MCF 10A (cell line): ENCODE measurements at regions not wholly inside any gene's neighbourhood (a gene's known extent, or its start where the extent isn't known, plus 50 kb on each side); places are given as distances from the start of the nearest gene placed in this dataset.

ENCODE experiments used
- BruUV-seq: library from RNA; stranded (reverse); fragments of 400-500 nt; replicated peaks from 2 replicates; lab custom pipeline; 2021; lab: Mats Ljungman, UMichigan
- CTCF ChIA-PET: fragments of 300-600 bp; sonication (Branson Sonifier 250); formaldehyde crosslinking; extraction: SDS; loops from one replicate; lab custom pipeline; 2021; ENCODE audit warnings: antibody characterized with exemption, inconsistent platforms; lab: Yijun Ruan, JAX
- POLR2A ChIA-PET: fragments of 300-600, 350-650 bp; sonication (Branson Sonifier 250); formaldehyde crosslinking; extraction: SDS; loops from one replicate; lab custom pipeline; 2020; ENCODE audit warnings: antibody characterized with exemption, inconsistent platforms; lab: Yijun Ruan, JAX
- DNase-seq: peaks from one replicate; pipeline ENCODE4 v3.0.0-alpha.2; 2018; ENCODE audit not compliant: unreplicated experiment
- H3K27ac Mint-ChIP-seq: one replicate; pipeline ENCODE4 v1.8.0; 2022; ENCODE audit warnings: mild to moderate bottlenecking, low read depth, mixed read lengths; ENCODE audit not compliant: unreplicated experiment
- H3K27me3 Mint-ChIP-seq: one replicate; pipeline ENCODE4 v1.8.0; 2022; ENCODE audit warnings: mixed read lengths; ENCODE audit not compliant: insufficient read depth, unreplicated experiment
- H3K36me3 Mint-ChIP-seq: one replicate; pipeline ENCODE4 v1.8.0; 2022; ENCODE audit warnings: mild to moderate bottlenecking, moderate library complexity, mixed read lengths; ENCODE audit not compliant: insufficient read depth, unreplicated experiment
- H3K4me1 Mint-ChIP-seq: one replicate; pipeline ENCODE4 v1.8.0; 2022; ENCODE audit warnings: mixed read lengths; ENCODE audit not compliant: insufficient read depth, unreplicated experiment
- H3K4me3 Mint-ChIP-seq: one replicate; pipeline ENCODE4 v1.8.0; 2022; ENCODE audit warnings: mild to moderate bottlenecking, moderate library complexity, mixed read lengths; ENCODE audit not compliant: unreplicated experiment
- H3K9me3 Mint-ChIP-seq: one replicate; pipeline ENCODE4 v1.8.0; 2022; ENCODE audit warnings: mixed read lengths; ENCODE audit not compliant: unreplicated experiment
- intact Hi-C: fragments of 100-400 bp; cut with micrococcal nuclease; formaldehyde crosslinking; loops from 2 replicates; pipeline ENCODE4 v1.14.1; 2022
- TF ChIP-seq, protein P1 (sequence below): fragments of 200-600 bp; IDR thresholded peaks from one replicate; pipeline ENCODE4 v1.8.0; 2022; ENCODE audit warnings: antibody characterized with exemption, mild to moderate bottlenecking; ENCODE audit not compliant: unreplicated experiment

DNA sequence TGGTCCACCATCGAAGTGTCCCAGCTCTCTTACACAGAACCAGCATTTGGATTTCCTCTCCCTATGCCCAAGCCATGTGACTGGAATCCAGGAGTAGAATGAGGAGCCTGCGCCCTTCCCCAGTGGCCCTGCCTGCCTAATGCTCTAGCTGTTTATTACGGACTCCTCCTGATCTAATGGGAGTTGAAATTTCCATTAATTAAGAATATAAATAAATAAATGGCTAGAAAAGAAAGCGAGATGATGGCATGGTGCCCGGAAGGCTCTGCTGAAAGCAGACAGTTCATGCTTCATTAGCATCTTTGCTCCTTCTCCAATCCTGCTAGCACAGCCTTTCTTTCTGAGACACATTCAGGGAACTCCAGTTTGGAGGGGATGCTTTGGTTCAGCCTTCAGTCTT lies 216.2 kb downstream of the SEC16B start:
- no peak for DNase-seq
- CTCF ChIA-PET, result no interaction called here
- Mint-ChIP-seq H3K4me3 (no peak overlapping the region), H3K27ac (no peak overlapping the region), H3K27me3 (peaks cover 11% of the 10 kb centered on the region), H3K4me1 (no peaks in the 10 kb centered on the region), H3K36me3 (no peaks in the 10 kb centered on the region), H3K9me3 (no peaks in the 10 kb centered on the region)
- no TSS peak for BruUV-seq
- TF ChIP-seq, protein P1, sequence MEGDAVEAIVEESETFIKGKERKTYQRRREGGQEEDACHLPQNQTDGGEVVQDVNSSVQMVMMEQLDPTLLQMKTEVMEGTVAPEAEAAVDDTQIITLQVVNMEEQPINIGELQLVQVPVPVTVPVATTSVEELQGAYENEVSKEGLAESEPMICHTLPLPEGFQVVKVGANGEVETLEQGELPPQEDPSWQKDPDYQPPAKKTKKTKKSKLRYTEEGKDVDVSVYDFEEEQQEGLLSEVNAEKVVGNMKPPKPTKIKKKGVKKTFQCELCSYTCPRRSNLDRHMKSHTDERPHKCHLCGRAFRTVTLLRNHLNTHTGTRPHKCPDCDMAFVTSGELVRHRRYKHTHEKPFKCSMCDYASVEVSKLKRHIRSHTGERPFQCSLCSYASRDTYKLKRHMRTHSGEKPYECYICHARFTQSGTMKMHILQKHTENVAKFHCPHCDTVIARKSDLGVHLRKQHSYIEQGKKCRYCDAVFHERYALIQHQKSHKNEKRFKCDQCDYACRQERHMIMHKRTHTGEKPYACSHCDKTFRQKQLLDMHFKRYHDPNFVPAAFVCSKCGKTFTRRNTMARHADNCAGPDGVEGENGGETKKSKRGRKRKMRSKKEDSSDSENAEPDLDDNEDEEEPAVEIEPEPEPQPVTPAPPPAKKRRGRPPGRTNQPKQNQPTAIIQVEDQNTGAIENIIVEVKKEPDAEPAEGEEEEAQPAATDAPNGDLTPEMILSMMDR, result no peak
- intact Hi-C loops, result no loop called here
- POLR2A ChIA-PET, result no interaction called here

DNA sequence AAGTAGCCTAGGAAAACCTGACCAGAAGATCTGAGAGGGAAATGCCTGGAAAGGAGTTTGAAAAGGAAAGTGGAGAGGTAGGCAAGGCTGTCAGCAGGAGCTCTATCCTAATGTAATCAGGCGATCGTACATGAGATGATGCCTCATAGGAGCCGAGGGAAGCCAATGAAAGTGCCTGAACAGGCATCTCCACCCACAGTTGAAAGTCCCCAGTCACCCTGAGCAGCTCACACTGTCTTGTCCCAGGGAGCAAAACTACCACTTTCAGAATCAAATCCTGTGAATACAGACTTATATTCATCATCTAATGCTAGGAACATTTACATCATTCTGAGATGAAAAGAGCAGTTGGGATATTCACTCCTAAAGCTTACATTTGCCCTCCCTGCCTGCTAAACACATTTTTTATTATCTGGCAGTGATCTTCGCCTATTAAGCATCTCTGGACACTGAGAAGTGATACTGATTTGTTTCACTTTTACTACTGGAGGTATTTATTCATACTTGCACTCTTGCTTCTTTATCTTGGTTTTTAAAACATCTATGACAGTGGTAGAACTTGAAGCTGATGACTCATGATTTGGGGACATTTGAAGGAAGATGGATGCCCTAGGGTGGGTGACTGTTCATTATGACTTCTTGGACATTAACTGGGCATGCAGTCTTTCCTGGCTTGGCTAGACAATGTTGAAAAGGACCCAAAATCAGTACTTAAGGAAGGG lies 221.6 kb downstream of the SEC16B start:
- no peaks in the 10 kb centered on the region for H3K36me3 Mint-ChIP-seq
- CTCF ChIA-PET, result interaction anchor here (0.6 kb wide), 1 partner anchor 392 kb away, joined by 3 read pairs; no protein-coding TSS in a partner anchor
- no peaks in the 10 kb centered on the region for H3K4me1 Mint-ChIP-seq
- H3K9me3 Mint-ChIP-seq, result no peaks in the 10 kb centered on the region
- TF ChIP-seq, protein P1, result no peak
- intact Hi-C loops, result no loop called here
- H3K27me3 Mint-ChIP-seq, result peaks cover 38% of the 10 kb centered on the region
- POLR2A ChIA-PET, result interaction anchor here (0.6 kb wide), 1 partner anchor 371 kb away, joined by 6 read pairs; no protein-coding TSS in a partner anchor
- H3K4me3 Mint-ChIP-seq, result no peak overlapping the region
- DNase-seq, result no peak
- no peak overlapping the region for H3K27ac Mint-ChIP-seq
- BruUV-seq, result no TSS peak

GRCh38 chr1:177746155-177746554 lies 223.7 kb downstream of the SEC16B start:
- peaks cover 28% of the 10 kb centered on the region for H3K27me3 Mint-ChIP-seq

DNA sequence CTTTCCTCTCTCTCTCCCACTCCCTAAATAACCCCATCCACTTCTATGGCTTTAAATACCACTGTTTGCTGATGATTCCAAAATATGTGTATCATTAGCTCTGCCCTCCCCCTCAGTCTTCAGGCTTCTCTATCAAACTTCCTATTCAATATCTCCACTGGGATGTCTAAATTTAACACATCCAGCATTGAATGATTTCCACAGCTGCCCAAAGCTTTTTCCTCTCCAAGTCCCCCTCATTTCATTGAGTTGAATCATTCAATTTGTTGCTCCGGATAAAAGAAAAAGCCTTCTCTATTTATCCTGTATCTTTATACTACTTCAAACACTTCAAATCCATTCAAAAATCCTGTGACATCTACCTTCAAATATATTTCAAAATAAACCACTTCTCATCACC lies 225.0 kb downstream of the SEC16B start:
- TF ChIP-seq, protein P1, result no peak
- no peak for DNase-seq
- H3K9me3 Mint-ChIP-seq, result no peaks in the 10 kb centered on the region
- no peak overlapping the region for H3K27ac Mint-ChIP-seq
- POLR2A ChIA-PET, result no interaction called here
- no peaks in the 10 kb centered on the region for H3K4me1 Mint-ChIP-seq
- no peaks in the 10 kb centered on the region for H3K36me3 Mint-ChIP-seq
- peaks cover 28% of the 10 kb centered on the region for H3K27me3 Mint-ChIP-seq
- CTCF ChIA-PET, result interaction anchor here (0.6 kb wide), 2 partner anchors 110 to 847 kb away, joined by 3 read pairs; no protein-coding TSS in a partner anchor
- intact Hi-C loops, result no loop called here
- H3K4me3 Mint-ChIP-seq, result no peak overlapping the region
- BruUV-seq, result no TSS peak

More at GRCh38 chr1:177746155-177746554, 223.7 kb downstream of the SEC16B start:
- POLR2A ChIA-PET, result interaction anchor here (0.6 kb wide), 1 partner anchor 29 kb away, joined by 3 read pairs; no protein-coding TSS in a partner anchor
- H3K9me3 Mint-ChIP-seq, result no peaks in the 10 kb centered on the region
- no peak overlapping the region for H3K27ac Mint-ChIP-seq
- BruUV-seq, result no TSS peak
- no peak overlapping the region for H3K4me3 Mint-ChIP-seq
- TF ChIP-seq, protein P1, result no peak
- H3K4me1 Mint-ChIP-seq, result no peaks in the 10 kb centered on the region
- H3K36me3 Mint-ChIP-seq, result no peaks in the 10 kb centered on the region
- CTCF ChIA-PET, result no interaction called here
- intact Hi-C loops, result no loop called here
- no peak for DNase-seq
